ENCODE measurements at regions not wholly inside any gene's neighbourhood (a gene's known extent, or its start where the extent isn't known, plus 50 kb on each side); places are given as distances from the start of the nearest gene placed in this dataset.

DNA sequence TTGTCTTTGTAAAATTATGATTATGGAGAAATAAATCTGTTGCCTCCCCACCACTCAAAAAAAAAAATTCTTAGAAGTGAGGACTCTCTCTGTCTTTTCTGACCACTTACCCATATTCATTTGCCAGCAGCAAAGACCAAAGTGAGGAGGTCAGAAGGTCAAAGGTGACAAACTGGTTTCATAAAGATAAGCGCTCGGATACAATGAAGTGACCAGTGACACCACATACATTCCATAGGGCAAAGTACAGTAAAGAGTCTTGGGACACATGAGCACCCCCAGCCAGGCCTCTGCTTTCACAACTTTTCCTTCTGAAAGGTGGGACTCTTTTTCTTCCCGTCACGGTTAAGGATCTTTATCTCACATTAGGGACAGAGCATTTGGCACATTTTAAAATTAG is 75.9 kb upstream of the TCF4 start:
- Histone ChIP-seq H3K27me3 (ENCODE audit: insufficient read depth, low read length) (no peaks in the 10 kb centered on the region), H2AFZ (ENCODE audit: low read length) (no peak overlapping the region), H2BK120ac (ENCODE audit: low read depth, low read length, poor library complexity, severe bottlenecking) (no peak overlapping the region), H3K4me1 (ENCODE audit: insufficient read depth, low read length) (no peaks in the 10 kb centered on the region), H2AK5ac (ENCODE audit: insufficient read length, low read length) (no peak overlapping the region), H2BK12ac (ENCODE audit: insufficient read length, low read depth, low read length) (no peak overlapping the region), H3K9me3 (ENCODE audit: control insufficient read depth, low read depth, low read length) (no peaks in the 10 kb centered on the region), H3K23ac (ENCODE audit: insufficient read length, low read depth, low read length) (no peak overlapping the region), H3K4ac (ENCODE audit: low read depth, low read length) (no peak overlapping the region), H3K18ac (ENCODE audit: insufficient read length, low read depth, low read length) (no peak overlapping the region), H3K79me1 (ENCODE audit: insufficient read depth, low read depth, low read length, poor library complexity, severe bottlenecking) (no peaks in the 10 kb centered on the region), H4K8ac (replicated peaks; ENCODE audit: insufficient read length, low read depth, low read length) (no peak overlapping the region), H3K56ac (ENCODE audit: insufficient read length, low read depth, low read length) (no peak overlapping the region), H2BK5ac (ENCODE audit: insufficient read length, low read length) (no peak overlapping the region), H3K4me2 (ENCODE audit: insufficient read depth, insufficient read length, low read length) (no peak overlapping the region), H3K14ac (ENCODE audit: insufficient read depth, low read length) (no peak overlapping the region), H3K23me2 (ENCODE audit: insufficient read length, low read depth, low read length, poor library complexity, severe bottlenecking) (no peaks in the 10 kb centered on the region), H4K5ac (ENCODE audit: insufficient read length, low read depth, low read length) (no peak overlapping the region), H3K27ac (ENCODE audit: insufficient read length, low read depth, low read length) (no peak overlapping the region), H2BK15ac (ENCODE audit: low read depth, low read length) (no peak overlapping the region), H4K20me1 (ENCODE audit: control insufficient read depth, insufficient read depth, insufficient read length) (no peaks in the 10 kb centered on the region), H3T11ph (ENCODE audit: low read length) (no peak overlapping the region), H3K79me2 (ENCODE audit: insufficient read depth, low read length) (no peaks in the 10 kb centered on the region), H3K9ac (ENCODE audit: extremely low read depth, insufficient read length, low read length) (no peak overlapping the region), H4K91ac (ENCODE audit: insufficient read length, low read depth, low read length) (no peak overlapping the region), H2BK20ac (ENCODE audit: low read depth, low read length, poor library complexity, severe bottlenecking) (no peak overlapping the region)
- peaks cover 3 to 13% (median 3%) of the 10 kb centered on the region in 3 experiments; a peak in 5 of 7 replicates for H3K36me3 Mint-ChIP-seq (ENCODE audit: insufficient read depth in 1 of 3, low read depth in 3 of 3)
- DNase-seq: no peak
- no CpG with 5 or more reads among the region's 4 CpGs for WGBS (ENCODE audit: extremely low coverage, insufficient read length, low lambda C conversion rate)
- TF ChIP-seq, protein P1, sequence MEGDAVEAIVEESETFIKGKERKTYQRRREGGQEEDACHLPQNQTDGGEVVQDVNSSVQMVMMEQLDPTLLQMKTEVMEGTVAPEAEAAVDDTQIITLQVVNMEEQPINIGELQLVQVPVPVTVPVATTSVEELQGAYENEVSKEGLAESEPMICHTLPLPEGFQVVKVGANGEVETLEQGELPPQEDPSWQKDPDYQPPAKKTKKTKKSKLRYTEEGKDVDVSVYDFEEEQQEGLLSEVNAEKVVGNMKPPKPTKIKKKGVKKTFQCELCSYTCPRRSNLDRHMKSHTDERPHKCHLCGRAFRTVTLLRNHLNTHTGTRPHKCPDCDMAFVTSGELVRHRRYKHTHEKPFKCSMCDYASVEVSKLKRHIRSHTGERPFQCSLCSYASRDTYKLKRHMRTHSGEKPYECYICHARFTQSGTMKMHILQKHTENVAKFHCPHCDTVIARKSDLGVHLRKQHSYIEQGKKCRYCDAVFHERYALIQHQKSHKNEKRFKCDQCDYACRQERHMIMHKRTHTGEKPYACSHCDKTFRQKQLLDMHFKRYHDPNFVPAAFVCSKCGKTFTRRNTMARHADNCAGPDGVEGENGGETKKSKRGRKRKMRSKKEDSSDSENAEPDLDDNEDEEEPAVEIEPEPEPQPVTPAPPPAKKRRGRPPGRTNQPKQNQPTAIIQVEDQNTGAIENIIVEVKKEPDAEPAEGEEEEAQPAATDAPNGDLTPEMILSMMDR (conservative IDR thresholded peaks at IDR 0.05): no peak
- peaks cover 10% of the 10 kb centered on the region in 2 experiments; a peak in 4 of 5 replicates for H3K9me3 Mint-ChIP-seq
- no peak overlapping the region for H3K27ac Mint-ChIP-seq
- H3K4me3 Mint-ChIP-seq: no peak overlapping the region
- H3K27me3 Mint-ChIP-seq (ENCODE audit: low read depth): peaks cover 2% of the 10 kb centered on the region; the same call in 1 of the 2 replicates
- no peaks in the 10 kb centered on the region for H3K4me1 Mint-ChIP-seq
